Retinal pigment epithelial cell (primary cell): ENCODE measurements at regions not wholly inside any gene's neighbourhood (a gene's known extent, or its start where the extent isn't known, plus 50 kb on each side); places are given as distances from the start of the nearest gene placed in this dataset.

Experiments
- DNase-seq: peaks from one replicate; pipeline ENCODE4 v3.0.0-alpha.2; 2010; ENCODE audit warnings: low read depth
- H3K4me3 ChIP-seq: 2 replicates; pipeline ENCODE4 v1.5.1; 2011; ENCODE audit warnings: mild to moderate bottlenecking, low read length, control low read depth, moderate library complexity
- TF ChIP-seq, protein P1 (sequence below): conservative IDR thresholded peaks from 2 replicates; pipeline ENCODE4 v1.5.1; 2011; ENCODE audit warnings: low read depth, low read length, control low read depth, inconsistent platforms

DNA sequence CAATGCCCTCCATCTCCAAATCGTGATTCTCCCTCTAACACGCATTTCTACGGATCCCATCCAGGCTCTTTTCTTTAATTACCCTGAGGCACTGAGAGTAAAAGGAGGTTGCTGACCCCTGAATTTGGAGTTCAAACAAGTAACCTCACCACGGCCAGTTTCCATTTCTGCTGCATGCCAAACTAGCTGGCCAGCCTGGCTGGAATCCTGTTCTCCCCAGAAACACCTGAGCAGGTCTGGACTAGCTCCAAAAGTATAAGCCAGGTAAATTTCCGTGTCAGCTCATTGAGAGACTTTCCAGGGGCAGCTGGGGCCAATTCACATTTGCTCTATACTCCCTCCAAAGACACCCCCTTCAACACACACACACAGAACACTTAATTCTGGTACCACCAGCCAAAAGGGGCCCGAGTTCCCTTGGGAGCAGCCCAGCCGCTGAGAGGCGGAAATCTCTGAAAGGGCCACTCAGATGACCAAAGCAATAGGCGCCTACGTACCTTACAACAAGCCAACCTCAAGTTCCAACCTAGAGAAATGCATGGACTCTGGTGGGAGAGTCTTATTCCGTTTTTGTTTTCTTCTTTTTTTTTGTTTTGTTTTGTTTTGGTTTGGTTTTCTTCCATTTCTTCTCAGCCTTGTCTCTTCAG lies 131.4 kb downstream of the NDUFA12 start:
- H3K4me3 ChIP-seq: no peak overlapping the region
- DNase-seq: no peak
- TF ChIP-seq, protein P1, sequence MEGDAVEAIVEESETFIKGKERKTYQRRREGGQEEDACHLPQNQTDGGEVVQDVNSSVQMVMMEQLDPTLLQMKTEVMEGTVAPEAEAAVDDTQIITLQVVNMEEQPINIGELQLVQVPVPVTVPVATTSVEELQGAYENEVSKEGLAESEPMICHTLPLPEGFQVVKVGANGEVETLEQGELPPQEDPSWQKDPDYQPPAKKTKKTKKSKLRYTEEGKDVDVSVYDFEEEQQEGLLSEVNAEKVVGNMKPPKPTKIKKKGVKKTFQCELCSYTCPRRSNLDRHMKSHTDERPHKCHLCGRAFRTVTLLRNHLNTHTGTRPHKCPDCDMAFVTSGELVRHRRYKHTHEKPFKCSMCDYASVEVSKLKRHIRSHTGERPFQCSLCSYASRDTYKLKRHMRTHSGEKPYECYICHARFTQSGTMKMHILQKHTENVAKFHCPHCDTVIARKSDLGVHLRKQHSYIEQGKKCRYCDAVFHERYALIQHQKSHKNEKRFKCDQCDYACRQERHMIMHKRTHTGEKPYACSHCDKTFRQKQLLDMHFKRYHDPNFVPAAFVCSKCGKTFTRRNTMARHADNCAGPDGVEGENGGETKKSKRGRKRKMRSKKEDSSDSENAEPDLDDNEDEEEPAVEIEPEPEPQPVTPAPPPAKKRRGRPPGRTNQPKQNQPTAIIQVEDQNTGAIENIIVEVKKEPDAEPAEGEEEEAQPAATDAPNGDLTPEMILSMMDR: no peak

DNA sequence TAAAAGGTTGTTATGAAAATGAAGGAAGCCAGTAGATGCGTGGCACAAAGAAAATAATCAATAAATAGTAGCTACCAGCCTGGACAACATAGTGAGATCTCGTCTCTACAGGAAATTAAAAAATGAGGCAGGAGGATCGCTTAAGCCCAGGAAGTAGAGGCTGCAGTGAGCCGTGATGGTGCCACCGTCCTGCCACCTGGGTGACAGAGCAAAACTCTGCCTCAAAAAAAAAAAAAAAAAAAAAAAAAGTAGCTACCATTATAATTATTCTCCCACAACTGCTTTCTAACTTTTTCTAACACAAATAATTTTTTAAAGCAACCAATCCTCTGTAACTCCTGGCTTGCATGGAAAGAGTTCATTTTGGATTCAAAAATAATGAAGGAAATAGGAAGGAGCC lies 133.0 kb downstream of the NDUFA12 start:
- TF ChIP-seq, protein P1: no peak
- DNase-seq: no peak
- no peak overlapping the region for H3K4me3 ChIP-seq

DNA sequence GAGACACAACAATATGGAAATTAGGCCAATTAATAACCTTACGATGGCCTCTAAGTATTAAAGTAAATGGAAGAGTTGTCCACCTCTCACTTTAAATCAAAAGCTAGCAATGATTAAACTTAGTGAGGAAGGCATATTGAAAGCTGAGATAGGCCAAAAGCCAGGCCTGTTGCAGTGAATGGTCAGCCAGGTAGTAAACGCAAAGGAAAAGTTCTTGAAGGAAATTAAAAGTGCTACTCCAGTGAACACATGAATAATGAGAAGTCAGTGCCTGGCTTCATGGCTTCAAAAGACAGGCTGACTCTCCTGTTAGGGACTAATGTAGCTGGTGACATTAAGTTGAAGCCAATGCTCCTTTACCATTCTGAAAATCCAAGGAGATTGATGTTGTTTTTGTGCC lies 135.3 kb downstream of the NDUFA12 start:
- TF ChIP-seq, protein P1: no peak
- DNase-seq: no peak
- H3K4me3 ChIP-seq: no peak overlapping the region

DNA sequence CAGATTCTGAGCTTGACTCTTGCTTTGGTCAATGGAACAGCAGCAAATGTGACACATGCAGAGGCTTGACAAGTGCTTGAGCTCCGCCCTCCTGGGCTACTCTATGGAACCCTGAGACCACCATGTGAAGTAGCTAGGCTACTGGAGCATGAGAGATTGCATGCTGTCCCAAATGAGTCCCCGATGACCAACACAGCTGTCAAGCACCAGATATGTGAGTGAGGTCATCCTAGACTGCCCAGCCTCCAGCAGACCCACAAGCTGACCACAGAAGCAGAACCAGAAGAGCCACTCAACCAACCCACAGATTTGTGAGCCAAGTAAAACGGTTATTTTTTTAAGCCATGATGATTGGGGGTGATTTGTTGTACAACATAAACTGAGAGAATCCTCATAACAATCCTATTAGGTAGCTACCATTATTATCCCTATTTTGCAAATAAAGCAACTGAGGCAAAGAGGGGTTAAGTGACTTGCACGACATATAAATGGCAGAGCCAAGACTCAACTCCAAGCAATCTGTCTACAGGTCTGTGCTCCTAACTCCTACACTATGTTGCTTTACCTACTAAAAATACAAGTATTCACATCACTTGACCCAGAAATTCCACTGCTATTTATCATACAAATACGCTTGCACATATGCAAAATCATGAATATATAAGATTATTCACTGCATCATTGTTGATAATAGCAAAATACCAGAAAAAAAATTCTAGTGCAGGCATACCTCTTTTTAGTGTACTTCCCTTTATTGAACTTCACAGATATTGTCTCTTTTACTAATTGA lies 136.2 kb downstream of the NDUFA12 start:
- DNase-seq: no peak
- TF ChIP-seq, protein P1: no peak

DNA sequence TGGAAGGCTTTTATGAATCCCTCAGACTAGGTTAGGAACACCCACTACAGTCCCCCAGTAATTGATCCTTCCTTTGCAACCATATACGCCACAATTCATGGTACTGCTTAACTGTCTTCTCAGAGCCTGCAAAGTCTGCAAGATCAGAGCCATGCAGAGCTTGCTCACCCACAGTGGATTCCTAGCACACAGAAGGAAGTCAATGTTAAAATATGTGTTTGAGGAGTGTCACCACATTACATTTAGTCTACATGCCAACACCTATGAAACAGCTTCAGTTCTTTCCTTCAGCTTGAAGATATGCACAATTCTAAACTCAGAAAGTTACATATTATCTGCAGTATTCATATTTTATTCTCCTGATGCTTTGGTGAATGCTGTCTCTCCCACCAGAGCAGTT lies 138.5 kb downstream of the NDUFA12 start:
- DNase-seq: no peak
- TF ChIP-seq, protein P1: no peak
- no peak overlapping the region for H3K4me3 ChIP-seq

More for the DNA sequence above, 136.2 kb downstream of the NDUFA12 start:
- no peak overlapping the region for H3K4me3 ChIP-seq

DNA sequence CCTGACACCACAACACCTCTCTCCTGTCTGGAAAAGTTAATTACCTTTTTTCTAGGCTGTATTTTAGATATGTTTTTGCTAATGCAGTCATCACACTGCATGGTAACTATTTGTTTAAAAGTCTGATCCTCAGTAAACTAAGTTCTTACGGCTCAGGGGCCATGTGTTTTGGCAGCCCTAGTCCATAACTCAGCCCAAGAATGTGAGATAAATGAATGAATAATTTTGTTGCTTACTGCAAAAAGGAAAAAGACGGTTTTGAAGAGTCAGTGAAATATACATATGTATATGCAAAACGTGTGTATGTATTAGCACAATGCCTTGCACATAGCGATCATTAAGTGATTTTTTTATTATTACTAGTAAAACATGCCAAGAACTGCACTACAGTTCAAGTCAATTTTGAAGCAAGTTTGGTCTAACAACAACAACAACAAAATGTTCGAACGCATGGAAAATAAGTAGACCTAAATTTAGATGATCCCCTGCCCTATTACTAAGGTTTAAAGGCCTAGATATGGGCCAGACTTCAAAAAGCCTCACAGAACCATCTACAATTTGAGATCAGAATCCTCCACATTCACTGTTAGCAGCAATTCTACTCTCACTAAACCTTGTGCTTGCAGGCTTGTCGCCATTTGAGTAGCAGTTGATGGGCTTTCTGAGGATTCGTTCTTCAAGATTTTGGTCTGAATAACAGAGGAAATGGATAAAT lies 140.0 kb downstream of the NDUFA12 start:
- H3K4me3 ChIP-seq: no peak overlapping the region
- TF ChIP-seq, protein P1: no peak
- no peak for DNase-seq
